H1 (cell line): ENCODE measurements at regions not wholly inside any gene's neighbourhood (a gene's known extent, or its start where the extent isn't known, plus 50 kb on each side); places are given as distances from the start of the nearest gene placed in this dataset.

Experiments
- BCL11A ChIP-seq, 2 experiments: IDR thresholded peaks; one replicate each; pipeline ENCODE4 v1.6.1; 2011; ENCODE audit warnings: low read depth in 2 of 2, low read length in 2 of 2, mild to moderate bottlenecking in 2 of 2
- CEBPB ChIP-seq: IDR thresholded peaks from 2 replicates; pipeline ENCODE4 v1.6.1; 2012; ENCODE audit warnings: low read depth, low read length
- CTCF ChIP-seq, 3 experiments: IDR thresholded peaks; 1 replicate in 2 of 3; 2 replicates in 1 of 3; pipeline versions ENCODE4 v1.5.1 to v1.6.1; 2011; ENCODE audit warnings: low read length in 3 of 3, mild to moderate bottlenecking in 3 of 3, inconsistent platforms in 2 of 3, low read depth in 1 of 3, moderate library complexity in 1 of 3; ENCODE audit not compliant: insufficient read depth in 1 of 3; ENCODE audit errors: control extremely low read depth in 1 of 3
- EZH2 ChIP-seq: fragments of 200-600 bp; sonication (generic); IDR thresholded peaks from 2 replicates; pipeline ENCODE4 v1.7.1; 2012; ENCODE audit warnings: low read depth, mild to moderate bottlenecking, moderate library complexity, low read length, inconsistent platforms; ENCODE audit not compliant: severe bottlenecking
- HDAC2 ChIP-seq, 2 experiments: fragments of 300-600 bp in 1 of 2; sonication (generic) in 1 of 2; IDR thresholded peaks; 2 replicates each; pipeline ENCODE4 v1.6.1; 2011 to 2012; ENCODE audit warnings: low read depth in 2 of 2, low read length in 2 of 2, mild to moderate bottlenecking in 2 of 2, moderate library complexity in 2 of 2, borderline replicate concordance in 1 of 2, inconsistent platforms in 1 of 2
- JUN ChIP-seq: IDR thresholded peaks from 2 replicates; pipeline ENCODE4 v1.6.1; 2011; ENCODE audit warnings: low read depth, mild to moderate bottlenecking, improper control_type of control experiment, low read length
- KDM1A ChIP-seq: fragments of 200-600, 300-600 bp; sonication (generic); IDR thresholded peaks from 2 replicates; pipeline ENCODE4 v1.7.1; 2016; ENCODE audit warnings: mild to moderate bottlenecking, low read length, borderline replicate concordance
- POLR2A ChIP-seq, 2 experiments: IDR thresholded peaks; 1 replicate in 1 of 2; 2 replicates in 1 of 2; pipeline ENCODE4 v1.6.1; 2011; ENCODE audit warnings: low read depth in 2 of 2, low read length in 2 of 2, mild to moderate bottlenecking in 2 of 2; ENCODE audit errors: control extremely low read depth in 1 of 2
- RAD21 ChIP-seq, 2 experiments: IDR thresholded peaks in 1 of 2; conservative IDR thresholded peaks in 1 of 2; 2 replicates each; pipeline ENCODE4 v1.6.1; 2011; ENCODE audit warnings: low read depth in 2 of 2, low read length in 2 of 2, improper control_type of control experiment in 1 of 2, inconsistent platforms in 1 of 2, mild to moderate bottlenecking in 1 of 2, moderate library complexity in 1 of 2
- RFX5 ChIP-seq: IDR thresholded peaks from 2 replicates; pipeline ENCODE4 v1.6.1; 2011; ENCODE audit warnings: low read depth, low read length, improper control_type of control experiment, borderline replicate concordance
- RNF2 ChIP-seq: fragments of 200-900, 300-1000 bp; sonication (generic); IDR thresholded peaks from 2 replicates; pipeline ENCODE4 v1.7.1; 2016; ENCODE audit warnings: borderline replicate concordance, low read depth, mild to moderate bottlenecking, antibody characterized with exemption, low read length; ENCODE audit not compliant: poor library complexity, severe bottlenecking; ENCODE audit errors: missing control alignments
- SAP30 ChIP-seq: fragments of 300-600 bp; sonication (generic); IDR thresholded peaks from 2 replicates; pipeline ENCODE4 v1.7.1; 2012; ENCODE audit warnings: low read length, moderate library complexity, mild to moderate bottlenecking, inconsistent platforms; ENCODE audit not compliant: insufficient read depth, insufficient replicate concordance
- TAF1 ChIP-seq: IDR thresholded peaks from 2 replicates; pipeline ENCODE4 v1.6.1; 2011; ENCODE audit warnings: mild to moderate bottlenecking, low read depth, low read length
- TBP ChIP-seq: IDR thresholded peaks from 2 replicates; pipeline ENCODE4 v1.6.1; 2011; ENCODE audit warnings: low read depth, low read length, improper control_type of control experiment

GRCh38 chr5:14081791-14082190, 61.4 kb upstream of the TRIO start:
- TF ChIP-seq RNF2 (no peak), HDAC2 (IDR thresholded peaks at IDR 0.05; ENCODE audit: borderline replicate concordance in 1 of 2, low read depth in 2 of 2, low read length in 2 of 2) (no peak), RFX5 (no peak), CTCF (IDR thresholded peaks at IDR 0.05; ENCODE audit: control extremely low read depth in 1 of 3, insufficient read depth in 1 of 3, low read depth in 1 of 3, low read length in 3 of 3) (no peak), TAF1 (no peak), JUN (no peak), KDM1A (no peak), EZH2 (no peak), RAD21 (IDR thresholded peaks at IDR 0.05 in 1 of 2, conservative IDR thresholded peaks at IDR 0.05 in 1 of 2; ENCODE audit: low read depth in 2 of 2, low read length in 2 of 2) (no peak), SAP30 (no peak), POLR2A (IDR thresholded peaks at IDR 0.05; ENCODE audit: control extremely low read depth in 1 of 2, low read depth in 2 of 2, low read length in 2 of 2) (no peak), CEBPB (no peak), TBP (no peak), BCL11A (IDR thresholded peaks at IDR 0.05; ENCODE audit: low read depth in 2 of 2, low read length in 2 of 2) (no peak)
